GM18498 (cell line): ENCODE measurements at regions not wholly inside any gene's neighbourhood (a gene's known extent, or its start where the extent isn't known, plus 50 kb on each side); places are given as distances from the start of the nearest gene placed in this dataset.

Experiments
- ATAC-seq: cut with Tn5 transposase; IDR thresholded peaks from one replicate; pipeline ENCODE4 v1.9.1; 2021; ENCODE audit warnings: mild to moderate bottlenecking, moderate library complexity; ENCODE audit not compliant: unreplicated experiment

GRCh38 chr3:189498995-189499704, 132.0 kb upstream of the TP63 start:
- no peak for ATAC-seq

GRCh38 chr3:189500299-189500698, 130.9 kb upstream of the TP63 start:
- no peak for ATAC-seq

DNA sequence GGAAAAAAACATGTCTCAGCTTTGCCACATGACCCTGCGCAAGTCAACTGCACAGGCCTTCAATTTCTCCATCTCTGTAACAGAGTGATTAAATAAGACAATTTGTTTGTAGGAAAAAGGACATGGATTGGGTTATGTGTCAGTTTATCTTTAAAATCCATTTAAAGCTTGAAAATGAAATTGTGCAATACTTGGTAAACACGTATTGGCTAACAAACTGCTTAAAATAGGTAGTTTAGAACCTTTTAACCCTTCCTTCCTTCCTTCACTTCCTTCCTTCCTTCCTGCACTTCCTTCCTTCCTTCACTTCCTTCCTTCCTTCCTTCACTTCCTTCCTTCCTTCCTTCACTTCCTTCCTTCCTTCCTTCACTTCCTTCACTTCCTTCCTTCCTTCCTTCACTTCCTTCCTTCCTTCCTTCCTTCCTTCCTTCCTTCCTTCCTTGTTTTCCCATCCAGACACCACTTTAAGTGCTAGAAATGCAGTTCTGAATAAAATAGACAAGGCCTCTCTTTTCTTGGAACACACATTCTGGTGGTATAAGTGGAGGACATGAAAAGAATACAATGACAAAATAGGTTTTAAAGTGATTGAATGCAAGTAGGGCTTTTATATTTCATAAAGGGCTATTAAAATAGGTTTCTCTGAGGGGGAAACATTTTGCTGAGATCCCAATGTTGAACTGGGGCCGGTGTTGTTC, 130.2 kb upstream of the TP63 start:
- no peak for ATAC-seq

DNA sequence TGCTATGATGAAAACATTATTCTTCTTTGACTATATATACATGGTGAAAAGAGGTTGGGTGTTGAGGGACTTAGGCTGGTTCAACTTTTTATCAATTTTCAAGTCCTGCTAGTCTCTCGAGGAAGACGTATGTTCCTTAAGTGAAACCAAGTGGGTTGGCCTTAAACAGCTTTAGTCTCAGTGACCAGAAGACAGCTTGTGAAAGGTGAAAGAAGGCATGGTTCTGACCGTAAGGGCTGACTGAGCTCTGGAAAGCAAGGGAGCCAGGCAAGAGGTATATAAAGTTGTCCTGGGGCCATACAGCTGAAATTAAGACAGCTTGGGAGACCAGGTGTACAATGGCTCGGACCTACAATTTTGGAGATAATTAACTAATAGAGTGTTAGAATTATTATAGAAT, 128.9 kb upstream of the TP63 start:
- ATAC-seq, result no peak

DNA sequence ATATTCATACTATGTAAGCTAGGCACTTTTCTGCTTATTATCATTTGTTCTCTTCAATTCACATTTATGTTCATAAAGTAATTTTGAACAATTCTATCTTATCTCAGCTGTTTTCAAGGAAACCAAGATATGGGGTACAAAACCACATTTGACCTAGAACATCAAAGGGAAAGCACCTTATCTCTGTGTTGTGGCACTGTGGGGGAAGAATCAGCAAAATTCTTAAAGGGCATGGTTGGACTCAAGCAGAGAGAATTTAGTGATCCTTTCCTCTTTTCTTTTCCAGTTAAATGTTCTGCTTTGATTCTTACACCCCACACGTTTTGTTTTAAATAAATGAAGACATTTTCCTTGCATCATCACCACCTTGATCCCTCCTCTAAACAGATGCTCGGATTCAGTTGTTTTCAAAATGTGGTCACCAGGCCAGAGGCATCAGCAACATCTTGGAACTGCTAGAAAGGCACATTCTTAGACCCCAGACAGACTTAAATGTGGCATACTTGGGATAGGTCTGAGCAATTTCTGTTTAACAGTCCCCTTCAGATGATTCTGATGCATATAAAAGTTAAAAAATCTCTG, 128.4 kb upstream of the TP63 start:
- no peak for ATAC-seq

DNA sequence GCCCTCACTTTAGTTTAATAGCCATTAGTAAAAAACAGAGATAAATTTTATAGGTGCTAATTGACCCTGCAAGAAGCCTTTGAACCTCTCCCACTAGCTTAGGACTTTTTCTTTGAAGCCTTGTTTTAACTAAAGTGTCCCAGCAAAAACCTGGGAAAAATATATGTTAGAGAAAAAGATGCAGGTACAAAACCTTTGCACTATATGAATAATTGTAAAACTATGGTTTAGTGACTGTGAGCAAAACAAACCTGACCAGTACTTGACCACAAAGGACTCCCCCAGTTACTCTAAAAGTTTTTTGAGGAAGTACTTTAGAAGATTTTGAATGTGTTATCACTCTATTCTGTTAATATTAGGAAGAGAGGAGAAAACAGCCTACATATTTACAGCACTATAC, 123.3 kb upstream of the TP63 start:
- peak; percentile 54 for ATAC-seq

DNA sequence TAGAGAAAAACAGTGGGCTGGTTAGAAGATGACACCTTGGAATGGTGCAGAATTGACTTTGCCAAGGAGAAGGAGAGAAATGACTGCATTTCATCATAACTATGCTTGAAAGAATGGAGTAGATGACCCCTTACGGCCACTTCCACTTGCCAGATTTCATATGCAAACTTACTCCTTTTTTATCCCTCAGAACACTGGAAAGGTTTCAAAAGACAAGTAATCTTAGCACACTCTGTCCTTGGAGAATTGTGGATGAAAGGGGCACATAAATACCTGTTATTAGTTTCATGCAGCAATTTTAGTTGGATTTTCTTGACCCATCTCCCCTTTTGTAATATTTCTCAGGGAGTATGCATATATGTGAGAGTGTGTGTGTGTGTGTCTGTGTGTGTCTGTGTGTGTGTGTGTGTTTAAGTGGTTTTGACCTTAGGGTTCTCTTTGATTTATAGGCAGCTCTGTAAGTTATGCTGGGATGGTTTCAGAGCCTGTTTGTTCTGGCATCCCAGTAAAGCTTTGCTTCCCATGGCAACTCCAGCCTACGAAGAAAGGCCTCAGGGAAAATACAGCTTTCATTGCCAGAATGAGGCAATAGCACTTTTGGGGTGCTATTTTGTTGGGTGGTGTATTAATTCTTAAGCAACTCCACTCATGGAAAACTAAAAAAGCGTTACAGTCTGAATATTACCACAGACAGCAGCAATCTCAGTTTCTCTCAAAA, 122.2 kb upstream of the TP63 start:
- ATAC-seq, result no peak

DNA sequence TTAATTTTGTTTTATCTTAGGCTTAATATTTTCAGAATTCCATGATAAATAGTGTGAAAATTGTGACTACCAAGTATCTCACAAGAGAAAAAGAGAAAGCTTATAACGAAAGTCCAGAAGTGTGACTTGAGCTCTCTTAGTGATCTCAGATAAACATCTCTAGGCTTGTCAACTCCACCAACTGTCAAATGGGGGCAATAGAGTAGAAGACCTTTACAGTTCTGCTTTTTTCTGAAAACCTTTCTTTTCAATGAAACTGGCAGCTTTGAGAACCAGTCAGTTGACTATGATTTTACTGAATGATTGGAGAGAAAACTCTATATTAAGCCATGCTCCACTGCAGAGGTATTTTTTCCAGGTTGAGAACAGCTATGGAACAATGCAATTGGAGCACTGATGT, 119.2 kb upstream of the TP63 start:
- peak; percentile 87 for ATAC-seq

DNA sequence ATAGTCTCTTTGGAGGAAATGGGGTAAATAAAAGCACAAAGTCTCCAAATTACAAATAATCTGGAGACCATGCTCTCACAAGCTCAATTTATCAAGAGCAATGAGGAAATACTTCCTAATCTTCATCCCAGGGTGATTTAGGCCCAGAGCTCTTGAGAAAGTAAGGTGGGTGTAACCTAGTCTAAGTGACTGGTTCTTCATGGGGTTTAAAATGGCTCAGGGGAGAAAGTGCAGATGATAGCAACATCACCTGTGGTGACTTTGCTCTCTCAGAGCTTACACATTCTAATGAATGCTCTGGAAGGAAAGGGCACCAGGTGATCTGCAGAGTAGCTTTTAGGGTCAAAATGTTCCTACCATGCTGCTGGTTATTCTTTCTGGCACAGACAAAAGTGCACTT, 118.4 kb upstream of the TP63 start:
- no peak for ATAC-seq

DNA sequence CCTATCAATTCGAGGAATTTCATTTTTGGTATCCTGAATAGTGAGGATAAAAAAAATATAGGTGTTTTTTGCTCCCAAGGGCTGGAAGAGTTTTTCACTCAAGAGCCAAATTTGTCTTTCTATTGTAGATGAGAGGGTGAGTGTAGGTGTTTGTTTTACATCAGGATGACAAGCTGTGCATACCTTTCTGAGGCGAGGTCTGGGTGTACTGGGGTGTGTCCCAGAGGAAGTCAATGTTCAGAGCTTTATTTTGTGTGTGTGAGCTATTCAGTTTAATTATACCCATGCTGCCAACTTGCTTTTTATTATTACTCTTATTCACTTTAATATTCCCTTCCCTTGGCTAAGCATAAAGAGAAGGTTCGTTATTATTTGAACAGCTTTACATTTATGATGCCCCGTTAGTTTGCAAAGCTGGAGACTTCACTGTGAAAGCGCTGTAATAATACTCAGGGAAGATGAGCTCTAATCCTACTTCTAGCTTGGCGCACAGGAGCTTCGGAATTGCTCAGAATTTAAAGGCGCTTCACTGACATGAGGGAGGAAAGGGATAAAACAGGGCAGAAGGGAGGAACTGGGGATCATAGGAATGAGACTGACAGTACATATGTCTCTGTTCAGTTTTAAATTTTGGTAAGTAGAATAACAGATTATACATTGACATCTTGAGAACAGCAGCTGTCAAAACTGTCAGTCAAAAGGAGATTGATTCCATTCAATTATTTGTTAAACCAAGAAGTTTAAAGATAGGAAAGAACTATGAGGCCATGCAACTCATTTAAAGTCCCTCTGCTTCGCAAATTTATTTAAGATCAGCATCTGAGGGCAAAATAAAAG, 117.7 kb upstream of the TP63 start:
- no peak for ATAC-seq

- no peak for ATAC-seq
These were observed 115.2 kb upstream of the TP63 start for GRCh38 chr3:189516039-189516438.

GRCh38 chr3:189517981-189518380, 113.2 kb upstream of the TP63 start:
- ATAC-seq, result no peak

DNA sequence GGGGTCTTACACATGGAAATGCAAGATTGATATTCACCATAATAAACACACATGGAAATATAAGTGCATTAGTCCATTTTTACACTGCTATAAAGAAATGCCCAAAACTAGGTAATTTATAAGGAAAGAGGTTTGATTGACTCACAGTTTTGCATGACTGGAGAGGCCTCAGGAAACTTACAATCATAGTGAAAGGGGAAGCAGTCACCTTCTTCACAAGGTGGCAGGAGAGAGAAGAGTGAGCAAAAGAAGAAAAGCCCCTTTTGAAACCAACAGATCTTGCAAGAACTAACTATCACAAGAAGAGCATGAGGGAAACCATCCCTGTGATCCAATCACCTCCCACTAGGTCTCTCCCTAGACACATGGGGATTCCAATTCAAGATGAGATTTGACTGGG, 111.7 kb upstream of the TP63 start:
- no peak for ATAC-seq

DNA sequence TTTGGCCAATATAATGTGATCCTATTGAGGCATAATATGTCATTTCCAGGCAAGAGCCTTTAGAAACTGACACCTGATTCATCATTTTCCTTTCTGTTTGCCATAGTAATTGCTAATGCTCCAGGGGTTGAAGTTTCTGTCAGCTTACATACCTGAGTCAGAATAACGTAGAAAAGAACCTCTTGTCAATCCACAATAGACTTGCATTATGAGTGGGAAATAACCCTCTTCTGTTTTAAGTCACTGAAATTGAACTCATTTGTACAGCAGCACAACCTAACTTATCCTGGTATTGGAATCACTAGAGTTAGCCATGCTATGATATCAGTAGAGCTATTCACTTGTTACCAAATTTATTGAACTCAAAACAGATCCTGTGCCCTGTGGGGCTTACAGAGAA, 101.7 kb upstream of the TP63 start:
- no peak for ATAC-seq

DNA sequence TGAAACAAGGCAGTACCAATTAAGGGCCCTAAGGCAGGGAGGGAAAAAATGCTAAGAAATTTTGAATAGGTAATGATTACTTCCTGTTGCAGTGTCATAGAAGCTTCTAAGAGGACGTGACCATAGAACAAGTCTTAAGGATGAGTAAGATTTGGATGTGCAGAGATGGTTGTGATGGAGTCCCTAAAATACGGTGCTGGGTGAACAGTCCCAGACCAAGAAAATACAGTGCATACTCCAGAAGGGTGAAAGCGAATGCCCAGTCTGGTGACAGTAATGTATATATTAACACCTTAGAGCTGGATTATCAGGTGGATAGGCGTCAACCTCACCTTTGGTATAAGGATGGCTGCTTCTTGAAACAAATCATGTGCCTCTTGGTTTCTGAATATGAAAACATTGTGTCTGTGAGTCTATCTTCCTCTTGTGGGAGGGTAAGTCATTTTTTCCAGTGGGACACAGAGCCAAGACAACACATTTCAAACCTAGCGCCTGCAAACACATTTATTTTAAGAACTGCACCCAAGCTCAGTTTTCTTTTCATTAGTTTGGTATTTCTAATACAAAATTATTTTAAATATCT, 101.2 kb upstream of the TP63 start:
- ATAC-seq, result no peak

DNA sequence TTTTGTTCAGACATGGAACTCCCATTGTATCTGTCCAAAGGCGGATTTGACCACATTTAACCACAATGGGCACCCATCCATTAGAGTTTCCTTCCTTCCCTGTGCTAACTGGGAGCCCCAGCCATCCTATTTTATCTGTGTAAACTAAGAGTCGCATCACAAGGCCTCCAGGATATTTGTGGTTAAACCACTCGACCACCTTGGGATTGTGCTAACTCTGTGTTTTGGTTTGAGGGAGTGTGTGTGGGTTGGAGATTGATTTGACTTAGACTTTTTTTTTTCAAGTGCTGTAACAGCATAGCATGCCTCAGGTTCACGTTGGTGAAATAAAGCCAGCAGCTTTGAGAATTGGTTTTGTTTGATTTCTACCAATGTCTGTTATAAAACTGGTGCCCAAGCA, 100.4 kb upstream of the TP63 start:
- ATAC-seq, result no peak

- ATAC-seq, result no peak
These were observed 99.9 kb upstream of the TP63 start for GRCh38 chr3:189531271-189531670.

GRCh38 chr3:189534531-189534930, 96.7 kb upstream of the TP63 start:
- ATAC-seq, result no peak

DNA sequence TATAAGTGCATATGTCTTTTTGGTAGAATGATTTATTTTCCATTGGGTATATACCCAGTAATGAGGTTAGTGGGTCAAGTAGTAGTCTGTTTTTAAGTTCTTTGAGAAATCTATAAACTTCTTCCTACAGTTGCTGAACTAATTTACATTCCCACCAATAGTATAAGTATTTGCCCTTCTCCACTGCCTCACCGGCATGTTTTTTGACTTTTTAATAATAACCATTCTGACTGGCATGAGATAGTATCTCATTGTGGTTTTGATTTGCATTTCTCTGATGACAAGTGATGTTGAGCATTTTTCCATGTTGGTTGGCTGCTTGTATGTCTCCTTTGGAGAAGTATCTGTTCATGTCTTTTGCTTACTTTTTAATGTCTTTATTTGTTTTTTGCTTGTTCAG, 94.1 kb upstream of the TP63 start:
- ATAC-seq, result no peak

- ATAC-seq, result no peak
These were observed 83.7 kb upstream of the TP63 start for GRCh38 chr3:189547448-189547847.

DNA sequence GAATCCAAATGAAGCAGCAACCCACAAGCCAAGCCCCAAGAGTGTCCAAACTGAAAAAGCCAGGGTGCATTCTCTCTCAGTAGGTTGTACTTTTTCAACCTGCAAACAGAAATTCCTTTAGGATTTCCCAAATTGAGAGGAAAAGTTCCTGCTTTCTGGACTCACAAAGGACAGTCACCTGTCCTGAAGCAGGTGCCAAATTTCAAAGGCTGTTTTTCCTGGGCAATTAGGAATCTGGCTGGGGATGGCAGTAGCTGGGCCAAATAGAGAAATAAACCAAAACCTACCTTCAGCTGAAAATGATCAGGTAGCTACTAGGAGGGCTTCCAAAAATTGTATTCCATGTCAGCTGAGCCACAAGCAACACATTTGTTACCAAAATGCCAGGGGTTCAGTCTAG, 83.1 kb upstream of the TP63 start:
- no peak for ATAC-seq
